ENCODE measurements at regions not wholly inside any gene's neighbourhood (a gene's known extent, or its start where the extent isn't known, plus 50 kb on each side); places are given as distances from the start of the nearest gene placed in this dataset.

DNA sequence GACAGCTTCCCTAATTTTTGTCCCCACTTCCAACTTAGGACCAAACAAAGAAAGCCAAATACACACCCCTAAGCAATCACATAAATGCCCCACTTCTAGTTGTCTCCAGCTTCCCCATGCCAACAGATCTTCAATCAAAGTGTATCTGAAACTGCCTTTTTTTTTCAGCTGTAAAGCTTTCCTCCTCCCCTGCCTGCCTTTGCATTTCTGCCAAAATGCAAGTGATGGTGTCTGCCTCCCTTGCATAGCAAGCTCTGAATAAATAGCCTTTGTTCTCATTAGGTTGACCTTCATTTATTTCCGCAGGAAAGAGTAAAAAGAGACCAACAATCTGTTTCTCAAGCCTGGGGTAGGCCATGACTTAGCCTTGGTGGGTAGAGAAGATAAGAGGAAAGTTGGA is 459.4 kb downstream of the GPAM start:
- no peak for TF ChIP-seq ZNF19 (tag by site-specific recombination; IDR thresholded peaks at IDR 0.05; ENCODE audit: low read depth)
- TF ChIP-seq, protein P1, sequence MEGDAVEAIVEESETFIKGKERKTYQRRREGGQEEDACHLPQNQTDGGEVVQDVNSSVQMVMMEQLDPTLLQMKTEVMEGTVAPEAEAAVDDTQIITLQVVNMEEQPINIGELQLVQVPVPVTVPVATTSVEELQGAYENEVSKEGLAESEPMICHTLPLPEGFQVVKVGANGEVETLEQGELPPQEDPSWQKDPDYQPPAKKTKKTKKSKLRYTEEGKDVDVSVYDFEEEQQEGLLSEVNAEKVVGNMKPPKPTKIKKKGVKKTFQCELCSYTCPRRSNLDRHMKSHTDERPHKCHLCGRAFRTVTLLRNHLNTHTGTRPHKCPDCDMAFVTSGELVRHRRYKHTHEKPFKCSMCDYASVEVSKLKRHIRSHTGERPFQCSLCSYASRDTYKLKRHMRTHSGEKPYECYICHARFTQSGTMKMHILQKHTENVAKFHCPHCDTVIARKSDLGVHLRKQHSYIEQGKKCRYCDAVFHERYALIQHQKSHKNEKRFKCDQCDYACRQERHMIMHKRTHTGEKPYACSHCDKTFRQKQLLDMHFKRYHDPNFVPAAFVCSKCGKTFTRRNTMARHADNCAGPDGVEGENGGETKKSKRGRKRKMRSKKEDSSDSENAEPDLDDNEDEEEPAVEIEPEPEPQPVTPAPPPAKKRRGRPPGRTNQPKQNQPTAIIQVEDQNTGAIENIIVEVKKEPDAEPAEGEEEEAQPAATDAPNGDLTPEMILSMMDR (tag by site-specific recombination; IDR thresholded peaks at IDR 0.05): no peak
- TF ChIP-seq MZF1 (tag by site-specific recombination; IDR thresholded peaks at IDR 0.05; ENCODE audit: borderline replicate concordance): no peak
- TF ChIP-seq ZBTB21 (tag by site-specific recombination; IDR thresholded peaks at IDR 0.05): no peak

All from HEK293 (cell line).